ENCODE measurements at regions not wholly inside any gene's neighbourhood (a gene's known extent, or its start where the extent isn't known, plus 50 kb on each side); places are given as distances from the start of the nearest gene placed in this dataset.

- no peak overlapping the region for H4K5ac ChIP-seq (ENCODE audit: low read length)
- no peak overlapping the region for H3K4me3 ChIP-seq (ENCODE audit: low read length)
- H2BK5ac ChIP-seq (ENCODE audit: low read length) = no peak overlapping the region
- H4K8ac ChIP-seq (ENCODE audit: low read depth, low read length) = no peak overlapping the region
- no peak overlapping the region for H2BK120ac ChIP-seq (ENCODE audit: low read depth, low read length)
- no peak overlapping the region for H2BK15ac ChIP-seq (replicated peaks; ENCODE audit: low read depth)
- no peaks in the 10 kb centered on the region for H3K79me1 ChIP-seq (ENCODE audit: low read length)
- no peaks in the 10 kb centered on the region for H3K27me3 ChIP-seq (ENCODE audit: insufficient read depth, low read length, poor library complexity)
- H3K23ac ChIP-seq (ENCODE audit: low read length) = no peak overlapping the region
- H3K4me2 ChIP-seq (ENCODE audit: low read length) = no peak overlapping the region
- DNase-seq = no peak
- H3K27ac ChIP-seq (ENCODE audit: low read depth, low read length) = no peak overlapping the region
- H3K4me1 ChIP-seq (ENCODE audit: control insufficient read depth, low read depth, low read length) = no peaks in the 10 kb centered on the region
- WGBS (ENCODE audit: extremely low coverage, insufficient coverage, low lambda C conversion rate) = no CpG with 5 or more reads among the region's 21 CpGs
- no peak overlapping the region for H3K56ac ChIP-seq (ENCODE audit: low read length)
- no peaks in the 10 kb centered on the region for H3K79me2 ChIP-seq (ENCODE audit: control insufficient read depth, insufficient read depth, low read length)
- no peak overlapping the region for H3K18ac ChIP-seq (ENCODE audit: low read length)
- no peaks in the 10 kb centered on the region for H3K36me3 ChIP-seq (ENCODE audit: control insufficient read depth, insufficient read depth, low read length)
- H3K4ac ChIP-seq (ENCODE audit: low read depth, low read length) = no peak overlapping the region
- H2AK5ac ChIP-seq (ENCODE audit: low read length) = no peak overlapping the region
- no peak overlapping the region for H3K9ac ChIP-seq (ENCODE audit: low read length)
Observed at GRCh38 chr16:86998196-86999001, 318.8 kb downstream of the C16orf95 start.

- no peak overlapping the region for H3K23ac ChIP-seq (ENCODE audit: low read length)
- H3K27ac ChIP-seq (ENCODE audit: low read depth, low read length) = no peak overlapping the region
- H3K9ac ChIP-seq (ENCODE audit: low read length) = no peak overlapping the region
- H3K56ac ChIP-seq (ENCODE audit: low read length) = no peak overlapping the region
- no peak overlapping the region for H3K4me3 ChIP-seq (ENCODE audit: low read length)
- no peaks in the 10 kb centered on the region for H3K79me1 ChIP-seq (ENCODE audit: low read length)
- H3K4me1 ChIP-seq (ENCODE audit: control insufficient read depth, low read depth, low read length) = no peaks in the 10 kb centered on the region
- no CpG with 5 or more reads among the region's 2 CpGs for whole genome bisulfite sequencing (ENCODE audit: extremely low coverage, insufficient coverage, low lambda C conversion rate)
- no peak overlapping the region for H2BK120ac ChIP-seq (ENCODE audit: low read depth, low read length)
- H3K4me2 ChIP-seq (ENCODE audit: low read length) = no peak overlapping the region
- H3K4ac ChIP-seq (ENCODE audit: low read depth, low read length) = no peak overlapping the region
- DNase-seq = no peak
- H2BK15ac ChIP-seq (replicated peaks; ENCODE audit: low read depth) = no peak overlapping the region
- H4K5ac ChIP-seq (ENCODE audit: low read length) = no peak overlapping the region
- H2AK5ac ChIP-seq (ENCODE audit: low read length) = no peak overlapping the region
- H2BK5ac ChIP-seq (ENCODE audit: low read length) = no peak overlapping the region
- no peaks in the 10 kb centered on the region for H3K36me3 ChIP-seq (ENCODE audit: control insufficient read depth, insufficient read depth, low read length)
- H3K27me3 ChIP-seq (ENCODE audit: insufficient read depth, low read length, poor library complexity) = no peaks in the 10 kb centered on the region
- no peak overlapping the region for H3K18ac ChIP-seq (ENCODE audit: low read length)
- H4K8ac ChIP-seq (ENCODE audit: low read depth, low read length) = no peak overlapping the region
- no peaks in the 10 kb centered on the region for H3K79me2 ChIP-seq (ENCODE audit: control insufficient read depth, insufficient read depth, low read length)
Observed at GRCh38 chr16:87000001-87000400, 317.2 kb downstream of the C16orf95 start.

GRCh38 chr16:87002717-87003413 lies 314.3 kb downstream of the C16orf95 start:
- Histone ChIP-seq H4K8ac (ENCODE audit: low read depth, low read length) (no peak overlapping the region), H3K4me2 (ENCODE audit: low read length) (no peak overlapping the region), H2BK120ac (ENCODE audit: low read depth, low read length) (no peak overlapping the region), H3K56ac (ENCODE audit: low read length) (no peak overlapping the region), H3K4me3 (ENCODE audit: low read length) (no peak overlapping the region), H3K27ac (ENCODE audit: low read depth, low read length) (no peak overlapping the region), H3K4me1 (ENCODE audit: control insufficient read depth, low read depth, low read length) (no peaks in the 10 kb centered on the region), H3K9ac (ENCODE audit: low read length) (no peak overlapping the region), H3K18ac (ENCODE audit: low read length) (no peak overlapping the region), H3K23ac (ENCODE audit: low read length) (no peak overlapping the region), H4K5ac (ENCODE audit: low read length) (no peak overlapping the region), H3K79me1 (ENCODE audit: low read length) (no peaks in the 10 kb centered on the region), H3K79me2 (ENCODE audit: control insufficient read depth, insufficient read depth, low read length) (no peaks in the 10 kb centered on the region), H2AK5ac (ENCODE audit: low read length) (no peak overlapping the region), H2BK5ac (ENCODE audit: low read length) (no peak overlapping the region), H3K4ac (ENCODE audit: low read depth, low read length) (no peak overlapping the region), H3K27me3 (ENCODE audit: insufficient read depth, low read length, poor library complexity) (no peaks in the 10 kb centered on the region), H3K36me3 (ENCODE audit: control insufficient read depth, insufficient read depth, low read length) (no peaks in the 10 kb centered on the region), H2BK15ac (replicated peaks; ENCODE audit: low read depth) (no peak overlapping the region)
- no peak for DNase-seq

- Histone ChIP-seq H4K8ac (ENCODE audit: low read depth, low read length) (no peak overlapping the region), H4K5ac (ENCODE audit: low read length) (no peak overlapping the region), H2BK120ac (ENCODE audit: low read depth, low read length) (no peak overlapping the region), H3K36me3 (ENCODE audit: control insufficient read depth, insufficient read depth, low read length) (no peaks in the 10 kb centered on the region), H3K4me3 (ENCODE audit: low read length) (no peak overlapping the region), H3K56ac (ENCODE audit: low read length) (no peak overlapping the region), H3K79me1 (ENCODE audit: low read length) (no peaks in the 10 kb centered on the region), H3K23ac (ENCODE audit: low read length) (no peak overlapping the region), H3K4me1 (ENCODE audit: control insufficient read depth, low read depth, low read length) (no peaks in the 10 kb centered on the region), H3K4me2 (ENCODE audit: low read length) (no peak overlapping the region), H2BK15ac (replicated peaks; ENCODE audit: low read depth) (no peak overlapping the region), H3K27ac (ENCODE audit: low read depth, low read length) (no peak overlapping the region), H2BK5ac (ENCODE audit: low read length) (no peak overlapping the region), H3K9ac (ENCODE audit: low read length) (no peak overlapping the region), H3K4ac (ENCODE audit: low read depth, low read length) (no peak overlapping the region), H3K27me3 (ENCODE audit: insufficient read depth, low read length, poor library complexity) (no peaks in the 10 kb centered on the region), H3K79me2 (ENCODE audit: control insufficient read depth, insufficient read depth, low read length) (no peaks in the 10 kb centered on the region), H3K18ac (ENCODE audit: low read length) (no peak overlapping the region), H2AK5ac (ENCODE audit: low read length) (no peak overlapping the region)
- no peak for DNase-seq
- no CpG with 5 or more reads among the region's 2 CpGs for WGBS (ENCODE audit: extremely low coverage, insufficient coverage, low lambda C conversion rate)
Observed at GRCh38 chr16:87003414-87003755, 313.8 kb downstream of the C16orf95 start.

- no peak overlapping the region for H3K9ac ChIP-seq (ENCODE audit: low read length)
- WGBS (ENCODE audit: extremely low coverage, insufficient coverage, low lambda C conversion rate) = no CpG with 5 or more reads among the region's 6 CpGs
- no peak for DNase-seq
Observed at GRCh38 chr16:87006021-87006420, 311.2 kb downstream of the C16orf95 start.

More at GRCh38 chr16:87006021-87006420, 311.2 kb downstream of the C16orf95 start:
- Histone ChIP-seq H3K79me1 (ENCODE audit: low read length) (no peaks in the 10 kb centered on the region), H3K36me3 (ENCODE audit: control insufficient read depth, insufficient read depth, low read length) (no peaks in the 10 kb centered on the region), H3K18ac (ENCODE audit: low read length) (no peak overlapping the region), H2BK15ac (replicated peaks; ENCODE audit: low read depth) (no peak overlapping the region), H4K8ac (ENCODE audit: low read depth, low read length) (no peak overlapping the region), H3K27ac (ENCODE audit: low read depth, low read length) (no peak overlapping the region), H3K23ac (ENCODE audit: low read length) (no peak overlapping the region), H3K4me2 (ENCODE audit: low read length) (no peak overlapping the region), H3K56ac (ENCODE audit: low read length) (no peak overlapping the region), H3K4me3 (ENCODE audit: low read length) (no peak overlapping the region), H2BK120ac (ENCODE audit: low read depth, low read length) (no peak overlapping the region), H2AK5ac (ENCODE audit: low read length) (no peak overlapping the region), H4K5ac (ENCODE audit: low read length) (no peak overlapping the region), H3K27me3 (ENCODE audit: insufficient read depth, low read length, poor library complexity) (no peaks in the 10 kb centered on the region), H3K4ac (ENCODE audit: low read depth, low read length) (no peak overlapping the region), H2BK5ac (ENCODE audit: low read length) (no peak overlapping the region), H3K79me2 (ENCODE audit: control insufficient read depth, insufficient read depth, low read length) (no peaks in the 10 kb centered on the region), H3K4me1 (ENCODE audit: control insufficient read depth, low read depth, low read length) (no peaks in the 10 kb centered on the region)
